GM21367 (cell line): ENCODE measurements at regions not wholly inside any gene's neighbourhood (a gene's known extent, or its start where the extent isn't known, plus 50 kb on each side); places are given as distances from the start of the nearest gene placed in this dataset.

ENCODE experiments used
- ATAC-seq: cut with Tn5 transposase; IDR thresholded peaks from one replicate; pipeline ENCODE4 v1.9.1; 2021; ENCODE audit not compliant: unreplicated experiment

DNA sequence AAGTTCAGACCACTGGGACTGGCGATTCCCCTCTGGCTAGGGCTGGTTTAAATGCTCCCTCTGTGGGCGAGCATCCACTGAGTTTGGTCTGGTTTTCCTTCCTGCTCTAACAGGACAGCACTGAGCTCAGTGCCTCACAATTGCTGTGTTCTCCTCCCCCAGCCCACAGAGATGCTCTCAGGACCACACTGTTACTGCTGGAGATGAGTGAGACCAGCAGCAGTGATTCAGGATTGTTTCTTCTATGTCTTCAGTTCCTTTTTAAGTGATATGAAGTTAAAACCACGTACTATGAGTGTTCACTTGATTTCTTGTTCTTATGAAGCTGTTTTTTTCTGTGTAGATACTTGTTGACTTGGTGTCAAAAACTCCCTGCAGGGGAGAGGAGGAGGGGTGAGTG, 180.4 kb upstream of the COL8A1 start:
- ATAC-seq = no peak

DNA sequence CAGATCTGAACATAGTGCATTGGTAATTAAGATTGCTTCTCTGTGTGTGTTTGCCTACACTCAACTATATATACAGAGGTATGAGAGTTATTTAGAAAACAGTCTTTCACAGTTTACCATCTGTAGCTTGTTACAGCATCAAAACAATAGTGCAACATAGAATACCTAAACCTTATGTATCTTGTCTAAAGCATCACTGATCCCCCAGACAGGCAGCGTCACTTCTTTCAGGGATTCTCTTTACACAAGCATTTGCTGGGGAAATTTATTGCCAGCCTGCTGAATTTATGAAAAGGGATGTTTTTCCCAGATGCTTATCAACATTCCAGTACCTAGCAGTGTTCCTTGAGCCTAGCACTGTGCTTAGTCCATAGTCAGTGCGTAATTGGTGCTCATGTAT, 195.8 kb upstream of the COL8A1 start:
- ATAC-seq = no peak

DNA sequence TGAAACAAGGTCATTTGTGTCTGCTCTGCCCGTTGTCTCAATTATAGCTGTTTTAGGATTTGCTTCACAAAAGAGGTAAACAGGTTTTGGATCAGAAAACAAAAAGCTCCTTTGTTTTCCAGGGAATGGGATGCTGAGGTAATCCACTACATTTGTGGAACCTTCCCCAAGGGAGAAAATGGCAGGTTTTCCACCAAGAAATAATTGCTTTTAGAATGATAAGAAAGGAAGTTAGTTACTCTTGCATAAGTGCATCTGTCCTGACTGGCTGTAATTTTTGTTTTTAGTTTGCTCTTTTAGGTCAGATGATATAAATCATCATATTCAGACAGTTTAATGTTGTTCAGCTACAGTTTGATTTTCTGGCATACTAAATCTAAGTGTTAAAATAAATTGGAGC, 198.5 kb upstream of the COL8A1 start:
- no peak for ATAC-seq

DNA sequence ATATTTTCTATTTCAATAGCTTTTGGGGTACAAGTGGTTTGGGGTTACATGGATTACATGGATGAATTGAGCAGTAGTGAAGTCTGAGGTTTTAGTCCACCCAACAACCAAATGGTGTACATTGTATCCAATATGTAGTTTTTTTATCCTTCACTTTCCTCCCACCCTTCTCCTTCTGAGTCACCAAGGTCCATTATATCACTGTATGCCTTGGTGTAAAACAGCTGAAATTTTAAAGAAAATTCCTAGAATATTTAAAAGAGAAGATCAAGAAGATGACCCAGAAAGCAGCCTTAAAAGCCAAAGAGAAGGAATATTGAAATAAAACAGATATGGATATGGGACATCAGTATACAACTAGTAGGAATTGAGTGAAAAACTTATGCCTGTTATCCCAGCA, 204.2 kb upstream of the COL8A1 start:
- no peak for ATAC-seq

DNA sequence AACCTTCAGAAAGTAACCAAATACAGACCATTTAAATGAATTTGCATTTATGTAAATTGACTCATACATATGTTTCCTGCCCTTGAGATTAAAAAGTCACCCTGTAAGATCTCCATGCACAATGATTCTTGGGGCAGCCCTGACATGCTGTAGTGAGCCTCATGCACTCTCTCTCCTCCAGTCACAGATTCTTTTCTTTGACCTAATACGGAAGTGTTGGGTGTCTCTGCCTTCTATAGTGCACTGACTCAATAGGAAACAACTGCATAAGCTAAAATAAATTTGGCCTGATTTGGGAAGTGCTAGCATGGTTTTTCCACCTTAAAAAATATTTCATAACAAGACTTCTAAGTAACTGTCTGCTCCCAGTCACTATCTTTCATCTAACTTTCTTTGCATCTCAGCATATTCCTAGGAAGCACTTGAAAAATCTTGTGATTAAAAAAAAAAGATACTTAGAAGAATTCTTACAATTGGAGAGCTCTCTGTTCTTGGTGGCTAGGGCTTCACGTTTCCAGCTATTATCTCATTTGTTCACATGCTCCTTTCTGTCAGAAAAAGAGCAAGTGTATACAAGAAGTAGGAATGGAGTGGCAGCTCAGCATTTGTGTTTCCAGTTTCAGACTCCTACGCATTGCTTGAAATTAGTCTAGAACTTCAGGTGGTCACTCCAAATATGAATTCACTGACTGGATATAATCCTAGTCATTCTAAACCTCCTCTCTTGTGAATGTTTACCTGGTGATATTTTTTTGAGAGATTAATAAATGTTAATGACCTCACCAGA, 207.9 kb upstream of the COL8A1 start:
- no peak for ATAC-seq

DNA sequence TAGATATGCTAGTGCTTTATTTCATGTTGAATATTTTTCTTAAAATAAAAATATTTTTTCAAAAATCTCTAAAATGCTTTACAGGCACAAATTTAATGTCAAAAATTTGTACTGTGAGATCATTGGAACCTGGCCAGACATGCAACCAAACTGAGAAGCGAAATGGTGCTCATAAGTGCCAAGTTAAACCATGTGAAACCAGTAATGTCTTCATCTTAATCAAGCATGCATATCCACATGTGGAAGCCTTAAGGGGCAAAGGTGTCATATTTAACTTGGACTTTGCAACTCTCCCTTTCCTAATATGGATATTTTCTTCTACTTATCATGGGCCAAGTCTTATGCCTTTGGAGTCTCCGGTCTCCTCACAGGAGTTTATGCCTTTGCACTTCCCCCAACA, 208.9 kb upstream of the COL8A1 start:
- ATAC-seq = no peak

DNA sequence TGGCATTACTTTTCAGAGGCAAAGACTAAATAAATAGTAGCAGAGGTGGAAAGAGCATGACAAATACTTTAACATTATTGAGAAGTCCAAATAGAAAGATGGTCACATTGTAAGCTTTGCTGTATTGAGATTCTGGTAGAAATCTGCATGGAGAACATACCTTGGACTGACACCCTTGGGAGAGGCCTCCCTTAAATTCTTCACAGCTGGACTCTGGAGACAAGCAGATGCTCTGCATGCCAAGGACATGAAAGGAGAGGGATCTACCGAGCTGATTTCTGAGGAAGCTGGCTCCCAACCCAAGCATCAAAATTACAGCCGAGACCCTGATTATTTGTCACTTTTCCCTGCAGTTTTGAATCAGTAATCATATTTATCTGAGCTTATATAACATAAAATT, 212.5 kb upstream of the COL8A1 start:
- no peak for ATAC-seq

DNA sequence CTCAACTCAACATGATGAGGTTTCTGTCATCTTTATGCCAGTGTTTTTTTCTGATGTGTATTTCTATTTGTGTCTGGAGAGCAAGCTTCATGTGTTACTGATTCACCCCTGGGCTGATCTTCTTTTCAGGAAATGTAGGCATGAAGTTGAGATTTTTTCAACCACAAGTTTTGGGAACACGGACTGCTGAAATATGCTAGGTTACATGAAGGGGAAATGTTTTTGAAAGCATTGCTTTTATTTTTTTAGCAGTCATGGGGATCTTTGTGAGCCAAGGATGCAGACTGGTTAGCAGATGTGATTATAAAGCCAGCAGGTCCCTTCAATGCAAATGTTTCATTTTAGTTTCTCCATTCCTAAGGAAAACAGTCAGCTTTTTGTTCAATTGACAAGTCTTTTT, 219.3 kb upstream of the COL8A1 start:
- ATAC-seq = peak; percentile 6

DNA sequence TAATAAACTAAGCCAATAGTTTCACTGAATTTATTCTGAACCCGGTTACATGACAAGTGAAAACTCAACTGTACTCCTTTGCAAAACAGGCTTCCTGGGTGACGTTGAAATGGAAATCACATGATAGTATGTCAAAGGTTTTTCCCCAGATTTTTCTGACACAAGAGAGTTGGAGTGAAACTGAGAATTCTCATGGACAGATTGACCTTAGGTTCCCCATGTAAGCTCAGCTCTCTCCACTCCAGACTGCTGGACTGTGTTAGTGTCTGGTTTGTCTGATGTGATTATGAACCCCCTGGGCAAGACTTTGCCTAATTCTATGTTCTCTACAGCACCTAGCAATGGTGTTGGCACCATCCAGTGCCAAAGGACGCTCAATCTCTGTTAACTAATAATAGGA, 219.7 kb upstream of the COL8A1 start:
- peak; percentile 73 for ATAC-seq

DNA sequence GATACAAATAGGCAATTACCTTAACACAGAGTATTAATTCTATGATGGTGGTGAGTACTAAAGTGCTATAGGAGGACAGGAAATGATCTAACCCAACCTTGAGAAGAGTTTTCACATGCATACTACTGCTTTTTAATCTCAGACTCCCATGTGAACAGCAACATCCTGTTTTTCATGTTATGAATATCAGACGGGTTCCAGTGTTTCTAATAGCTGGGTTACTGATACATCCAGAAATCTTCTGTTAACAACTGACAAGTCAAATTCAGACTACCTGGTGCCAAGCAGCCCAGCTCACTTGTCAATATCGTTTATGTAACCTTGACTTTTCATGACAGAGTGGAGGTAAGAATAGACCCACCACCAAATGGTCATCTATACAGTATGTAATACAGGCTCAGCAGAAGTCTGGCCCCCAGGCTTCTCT, 220.2 kb upstream of the COL8A1 start:
- ATAC-seq = peak; percentile 72

DNA sequence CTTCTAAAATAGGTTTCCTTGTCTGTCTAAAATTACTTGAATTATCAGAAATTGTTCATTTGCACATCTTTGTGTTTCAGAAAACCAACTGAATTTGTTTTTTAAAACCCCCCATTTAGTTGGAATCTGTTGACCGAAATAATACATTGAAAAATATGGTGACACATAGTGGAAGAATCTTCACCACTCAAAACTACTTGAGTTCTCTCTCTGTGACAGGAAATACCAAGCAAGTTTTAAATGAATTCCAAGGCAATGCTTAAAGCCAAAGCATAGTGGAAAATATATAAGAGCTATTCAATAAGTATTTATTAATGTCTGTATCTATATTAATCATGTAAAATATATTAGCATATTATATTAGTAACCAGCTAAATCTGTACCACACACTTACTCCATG, 224.9 kb upstream of the COL8A1 start:
- no peak for ATAC-seq

DNA sequence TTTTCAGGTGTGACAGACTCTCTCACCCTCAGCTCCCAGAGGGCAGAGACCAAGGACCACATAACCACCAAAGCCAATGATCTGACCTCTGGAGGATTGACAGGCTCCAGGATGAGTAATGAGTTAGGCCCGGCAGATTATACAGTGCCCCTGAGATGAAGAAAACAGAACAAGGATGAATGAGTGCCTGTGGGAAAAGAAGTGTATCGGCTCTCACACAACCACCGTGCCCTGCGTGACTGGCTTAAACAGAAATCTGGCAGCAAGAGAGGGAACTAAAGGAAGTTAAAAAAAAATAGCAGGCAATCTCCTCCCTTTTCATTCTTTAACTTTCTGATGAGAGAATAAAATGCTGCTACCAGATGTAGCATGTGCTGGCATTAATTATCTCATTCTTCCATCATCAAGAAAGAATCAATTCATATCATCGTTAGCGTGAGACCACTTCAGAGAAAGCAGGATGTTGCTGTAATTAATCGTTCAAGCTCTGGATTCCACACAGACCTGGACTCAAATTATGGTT, 227.5 kb upstream of the COL8A1 start:
- ATAC-seq = no peak

DNA sequence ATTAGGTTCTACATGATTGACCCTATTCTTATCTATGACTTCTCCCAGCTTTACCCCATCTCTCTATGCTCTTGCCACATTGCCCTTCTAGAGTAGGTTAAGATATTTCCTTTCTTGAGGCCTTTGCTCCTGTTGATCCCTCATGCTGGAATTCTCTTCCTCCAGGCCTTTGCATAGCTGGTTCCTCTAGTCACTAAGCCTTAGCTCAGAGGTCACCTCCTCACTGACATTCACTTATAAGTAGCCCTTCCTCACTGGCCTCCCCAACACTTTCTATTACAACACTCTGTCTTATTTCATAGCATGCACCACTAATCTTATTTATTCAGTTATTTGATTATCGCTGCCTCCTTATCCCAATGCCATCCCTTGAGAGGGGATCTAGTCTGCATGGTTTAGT, 228.4 kb upstream of the COL8A1 start:
- no peak for ATAC-seq

DNA sequence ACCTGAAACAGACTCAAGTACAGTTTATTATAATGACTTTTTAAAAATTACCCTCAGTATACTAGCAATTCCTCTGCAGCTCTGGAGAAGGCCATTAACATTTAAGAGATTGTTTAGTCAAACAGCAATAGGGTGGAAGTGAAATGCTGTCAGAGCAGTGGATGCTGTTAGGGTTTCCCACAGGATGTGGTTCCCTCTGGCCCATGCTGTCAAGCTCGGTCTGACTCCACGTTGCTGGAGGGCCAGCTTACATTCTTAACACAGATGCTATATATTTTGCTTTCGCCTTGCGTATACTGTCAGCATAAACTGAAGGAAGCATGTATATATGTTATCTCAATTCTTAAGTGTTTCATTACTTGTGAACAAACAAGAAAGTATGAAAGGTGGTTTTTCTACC, 231.1 kb upstream of the COL8A1 start:
- peak; percentile 67 for ATAC-seq

DNA sequence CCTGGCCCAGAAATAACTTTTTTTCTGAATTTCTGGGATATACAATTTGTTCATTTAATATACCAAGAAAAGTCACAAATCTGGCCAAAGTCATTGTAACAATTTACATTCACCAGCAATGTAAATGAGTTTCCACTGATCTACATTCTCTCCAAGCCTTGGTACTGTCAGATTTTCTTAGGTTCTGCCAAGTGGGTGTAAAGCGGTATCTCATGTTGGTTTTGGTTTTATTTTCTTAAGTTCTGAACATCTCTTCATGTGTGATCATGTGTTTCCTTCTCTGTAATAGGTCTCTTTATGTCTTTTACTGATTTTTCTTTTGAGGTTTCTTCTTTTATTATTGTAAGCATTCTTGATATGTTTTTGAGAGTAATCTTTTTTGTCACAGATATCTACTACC, 235.6 kb upstream of the COL8A1 start:
- ATAC-seq = no peak

DNA sequence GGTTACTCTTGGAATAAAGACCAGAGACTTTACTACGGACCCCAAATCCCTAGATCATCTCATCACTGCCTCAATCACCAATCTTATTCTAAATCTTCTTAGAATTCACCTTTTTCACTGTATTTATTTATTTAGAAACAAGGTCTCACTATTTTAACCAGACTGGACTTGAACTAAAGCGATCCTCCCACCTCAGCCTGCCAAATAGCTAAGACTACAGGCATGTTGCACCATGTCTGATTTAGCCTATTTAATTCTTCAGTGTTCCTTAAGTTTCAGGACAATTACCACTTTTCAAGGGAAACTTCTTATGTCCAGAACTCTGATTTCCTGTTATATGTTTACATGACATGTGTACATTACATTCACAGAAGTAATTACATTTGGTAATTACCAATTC, 238.0 kb upstream of the COL8A1 start:
- no peak for ATAC-seq

DNA sequence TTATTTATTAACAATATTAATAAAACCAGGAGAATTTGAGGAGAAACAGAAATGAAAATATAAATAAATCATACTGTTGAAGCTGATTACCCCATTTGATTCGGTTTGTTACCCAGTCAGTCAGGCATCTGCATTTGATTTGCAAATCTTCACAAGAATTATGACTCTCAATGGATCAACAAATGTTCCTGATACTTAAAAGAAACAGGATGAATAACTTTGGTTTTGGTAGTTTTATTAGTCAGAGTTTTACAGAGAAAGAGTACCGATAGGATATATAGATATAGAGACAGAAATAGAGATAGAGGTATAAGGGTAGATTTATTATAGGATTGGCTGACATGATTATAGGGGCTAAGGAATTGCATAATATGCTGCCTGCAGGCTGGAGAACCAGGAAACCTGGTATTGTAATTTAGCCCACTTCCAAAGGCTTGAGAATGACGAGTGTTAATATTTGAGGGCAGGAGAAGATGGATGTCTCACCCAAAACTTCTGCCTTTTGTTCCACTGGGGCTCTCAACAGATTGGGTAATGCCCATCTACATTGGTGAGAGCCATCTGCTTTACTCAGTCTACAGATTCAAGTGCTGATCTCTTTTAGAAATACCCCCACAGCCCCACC, 241.6 kb upstream of the COL8A1 start:
- ATAC-seq = no peak

DNA sequence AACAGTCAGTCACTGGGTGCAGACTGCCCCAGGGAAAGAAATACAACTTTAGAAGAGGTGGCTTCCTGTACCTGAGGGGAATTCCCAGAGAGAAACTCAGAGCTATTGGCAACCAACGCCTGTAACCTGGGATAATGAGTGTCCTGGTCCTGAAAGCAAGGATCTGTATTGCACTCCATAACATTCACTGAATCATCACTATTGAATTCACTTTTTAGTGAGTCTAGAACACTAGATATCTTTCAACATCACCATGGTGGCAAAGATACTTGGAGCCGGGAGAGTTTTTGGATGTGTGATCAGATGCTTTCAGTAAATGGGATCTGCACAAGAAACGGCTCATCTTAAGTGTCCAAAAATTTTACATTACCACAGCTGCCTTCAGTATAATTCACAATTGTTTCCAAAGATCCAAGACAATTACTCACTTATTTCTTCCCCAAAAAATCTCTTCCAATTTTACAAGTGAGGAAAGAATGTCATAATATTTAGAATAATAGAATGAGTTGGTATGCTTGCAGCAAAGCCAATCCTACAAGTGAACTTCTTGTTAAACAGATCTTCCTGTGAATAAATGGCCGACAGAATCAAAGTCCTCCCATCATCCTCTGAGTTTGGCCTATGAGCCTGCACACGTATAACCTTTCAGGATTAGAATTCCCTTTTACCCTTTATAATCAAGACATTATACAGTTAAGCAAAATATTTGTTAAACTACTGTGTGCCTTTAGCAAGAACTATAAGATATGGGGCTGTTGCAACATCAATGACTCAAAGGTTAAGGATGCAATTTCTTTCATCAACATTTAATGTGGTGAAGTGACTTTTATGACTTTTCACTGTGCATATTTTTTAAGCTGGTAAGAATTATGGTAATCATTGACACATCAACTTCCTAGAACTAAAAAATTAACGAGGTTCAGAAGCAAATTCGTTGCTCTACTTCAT, 243.3 kb upstream of the COL8A1 start:
- no peak for ATAC-seq

DNA sequence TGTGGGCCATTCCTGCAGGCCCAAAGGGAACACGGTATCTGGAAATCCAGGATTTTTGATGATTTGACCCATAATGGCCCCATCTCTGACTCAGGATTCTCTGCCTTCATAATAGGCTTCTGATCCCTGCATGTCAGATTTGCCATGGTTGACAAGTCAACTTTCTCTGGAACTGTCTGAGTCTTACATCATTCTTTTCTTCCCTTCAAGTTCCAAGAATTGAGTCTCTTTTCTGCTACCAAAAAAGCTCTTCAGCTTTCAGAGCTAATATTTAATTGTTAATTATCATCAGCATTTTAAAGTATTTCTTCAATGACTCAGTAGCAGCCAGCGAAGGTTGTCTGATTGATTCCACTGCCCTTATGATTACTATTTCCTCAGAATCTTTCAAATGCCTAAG, 244.4 kb upstream of the COL8A1 start:
- ATAC-seq = no peak

DNA sequence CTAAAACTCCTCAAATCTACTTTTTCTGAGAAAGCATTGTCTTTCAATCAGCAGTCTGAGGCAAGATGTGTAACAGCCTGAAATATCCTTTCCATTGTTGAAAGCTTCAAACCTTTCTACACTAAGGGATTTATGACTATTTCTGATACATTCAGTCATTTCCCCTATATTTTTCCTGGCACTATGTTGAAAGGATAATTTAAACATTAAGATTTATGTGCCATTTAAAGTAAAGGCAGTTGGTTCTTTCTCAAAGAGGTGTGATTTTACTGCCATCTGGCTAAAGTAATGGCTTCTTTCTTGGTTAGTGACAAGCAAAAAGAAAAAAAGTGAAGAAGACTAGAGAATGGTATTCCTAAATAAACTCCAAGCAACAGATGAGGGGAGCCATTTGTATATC, 249.6 kb upstream of the COL8A1 start:
- ATAC-seq = no peak

DNA sequence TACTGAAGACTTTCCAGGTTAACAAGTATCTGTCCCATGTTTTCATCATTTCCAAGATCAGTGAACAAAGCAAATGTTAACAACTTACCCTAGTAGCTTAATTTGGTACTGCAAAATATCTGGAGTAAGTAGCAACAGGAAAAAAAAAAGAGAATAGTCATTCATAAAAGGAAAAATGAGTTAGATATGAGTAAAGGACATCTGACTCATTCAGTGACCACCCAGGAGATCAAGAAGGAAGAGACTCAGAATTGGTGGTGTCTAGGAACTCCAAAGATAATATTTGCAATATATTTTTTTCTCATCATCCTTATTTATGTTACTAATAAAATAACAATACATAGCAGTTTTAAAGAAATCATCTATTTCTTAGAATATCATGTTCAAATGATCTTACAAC, 253.8 kb upstream of the COL8A1 start:
- no peak for ATAC-seq

DNA sequence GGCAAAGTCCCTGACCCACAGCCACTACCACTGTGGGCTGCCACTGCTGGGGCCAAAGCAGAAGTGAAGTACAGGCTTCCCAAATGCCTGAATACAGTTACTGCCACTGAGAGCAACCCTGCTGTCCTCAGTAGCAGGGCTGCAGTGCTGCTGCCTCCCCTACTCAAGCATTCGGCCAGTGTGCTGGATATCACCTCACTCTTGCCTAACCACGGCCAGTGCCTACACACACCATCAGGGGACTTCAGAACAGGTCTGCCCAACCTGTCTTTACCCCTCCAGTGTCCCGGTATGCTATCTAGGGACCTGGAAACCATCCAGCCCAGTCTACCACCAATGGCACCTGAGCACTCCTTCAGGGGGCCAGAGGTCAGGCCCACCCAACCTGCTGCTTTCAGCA, 261.5 kb upstream of the COL8A1 start:
- ATAC-seq = no peak
